Ectodermal cell (in vitro differentiated cells): ENCODE measurements at regions not wholly inside any gene's neighbourhood (a gene's known extent, or its start where the extent isn't known, plus 50 kb on each side); places are given as distances from the start of the nearest gene placed in this dataset.
"Not testable (repeated sequence)": the region's sequence is repeated elsewhere in the genome, so short reads cannot be mapped to it uniquely, and the experiment has no call there.

Experiments
- H3K27ac ChIP-seq: 2 replicates; pipeline ENCODE4 v1.7.0; 2013; ENCODE audit warnings: mild to moderate bottlenecking, low read depth, low read length; ENCODE audit not compliant: insufficient read depth, poor library complexity, severe bottlenecking
- H3K27me3 ChIP-seq: 2 replicates; pipeline ENCODE4 v1.7.0; 2013; ENCODE audit warnings: mild to moderate bottlenecking, low read length; ENCODE audit not compliant: insufficient read depth, control insufficient read depth, poor library complexity, severe bottlenecking
- H3K36me3 ChIP-seq: one replicate; pipeline ENCODE4 v1.7.0; 2013; ENCODE audit warnings: low read length; ENCODE audit not compliant: control insufficient read depth, insufficient read depth
- H3K4me1 ChIP-seq: one replicate; pipeline ENCODE4 v1.7.0; 2013; ENCODE audit warnings: low read length; ENCODE audit not compliant: control insufficient read depth, insufficient read depth
- H3K4me3 ChIP-seq: 2 replicates; pipeline ENCODE4 v1.7.0; 2013; ENCODE audit warnings: low read depth, low read length, control low read depth; ENCODE audit not compliant: insufficient read depth
- H3K9me3 ChIP-seq: 2 replicates; pipeline ENCODE4 v1.7.0; 2013; ENCODE audit warnings: mild to moderate bottlenecking, low read length, moderate library complexity; ENCODE audit not compliant: control insufficient read depth
- WGBS, 2 experiments: methylation state at CpG; one replicate each; pipeline ENCODE4 v1.1.7; 2013; ENCODE audit warnings: missing lambda C conversion rate in 2 of 2; 5-methylcytosine and 5-hydroxymethylcytosine counted together

DNA sequence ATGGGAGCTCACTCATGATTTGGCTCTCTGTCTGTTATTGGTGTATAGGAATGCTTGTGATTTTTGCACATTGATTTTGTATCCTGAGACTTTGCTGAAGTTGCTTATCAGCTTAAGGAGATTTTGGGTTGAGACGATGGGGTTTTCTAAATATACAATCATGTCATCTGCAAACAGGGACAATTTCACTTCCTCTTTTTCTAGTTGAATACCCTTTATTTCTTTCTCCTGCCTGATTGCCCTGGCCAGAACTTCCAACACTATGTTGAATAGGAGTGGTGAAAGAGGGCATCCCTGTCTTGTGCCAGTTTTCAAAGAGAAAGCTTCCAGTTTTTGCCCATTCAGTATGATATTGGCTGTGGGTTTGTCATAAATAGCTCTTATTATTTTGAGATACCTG lies 173.8 kb upstream of the ZNF521 start:
- H3K27ac ChIP-seq, H3K4me1 ChIP-seq, H3K4me3 ChIP-seq, H3K9me3 ChIP-seq, H3K27me3 ChIP-seq, H3K36me3 ChIP-seq: not testable (repeated sequence)
- no CpG with 5 or more reads among the region's 1 CpG for WGBS, 2 experiments

DNA sequence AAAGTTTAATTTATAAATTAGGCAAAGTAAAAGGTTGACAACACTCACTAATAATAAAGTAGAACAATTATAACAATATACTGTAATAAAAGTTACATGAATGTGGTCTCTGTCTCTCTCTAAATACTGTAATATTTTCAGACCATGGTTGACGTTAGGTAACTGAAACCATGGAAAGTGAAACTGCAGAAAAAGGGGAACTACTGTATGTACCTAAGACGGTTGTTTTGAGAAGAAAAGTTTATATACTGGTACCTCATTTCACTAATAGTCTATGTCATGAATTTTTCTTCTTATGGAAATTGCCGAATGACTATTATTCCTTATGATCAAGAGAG lies 166.7 kb upstream of the ZNF521 start:
- Histone ChIP-seq H3K9me3 (no peaks in the 10 kb centered on the region), H3K27me3 (no peaks in the 10 kb centered on the region), H3K36me3 (no peaks in the 10 kb centered on the region), H3K27ac (no peak overlapping the region), H3K4me1 (peaks cover 12% of the 10 kb centered on the region), H3K4me3 (no peak overlapping the region)
- WGBS, 2 experiments = 94 to 100% methylated on average over 1 to 3 of the region's 3 CpGs

DNA sequence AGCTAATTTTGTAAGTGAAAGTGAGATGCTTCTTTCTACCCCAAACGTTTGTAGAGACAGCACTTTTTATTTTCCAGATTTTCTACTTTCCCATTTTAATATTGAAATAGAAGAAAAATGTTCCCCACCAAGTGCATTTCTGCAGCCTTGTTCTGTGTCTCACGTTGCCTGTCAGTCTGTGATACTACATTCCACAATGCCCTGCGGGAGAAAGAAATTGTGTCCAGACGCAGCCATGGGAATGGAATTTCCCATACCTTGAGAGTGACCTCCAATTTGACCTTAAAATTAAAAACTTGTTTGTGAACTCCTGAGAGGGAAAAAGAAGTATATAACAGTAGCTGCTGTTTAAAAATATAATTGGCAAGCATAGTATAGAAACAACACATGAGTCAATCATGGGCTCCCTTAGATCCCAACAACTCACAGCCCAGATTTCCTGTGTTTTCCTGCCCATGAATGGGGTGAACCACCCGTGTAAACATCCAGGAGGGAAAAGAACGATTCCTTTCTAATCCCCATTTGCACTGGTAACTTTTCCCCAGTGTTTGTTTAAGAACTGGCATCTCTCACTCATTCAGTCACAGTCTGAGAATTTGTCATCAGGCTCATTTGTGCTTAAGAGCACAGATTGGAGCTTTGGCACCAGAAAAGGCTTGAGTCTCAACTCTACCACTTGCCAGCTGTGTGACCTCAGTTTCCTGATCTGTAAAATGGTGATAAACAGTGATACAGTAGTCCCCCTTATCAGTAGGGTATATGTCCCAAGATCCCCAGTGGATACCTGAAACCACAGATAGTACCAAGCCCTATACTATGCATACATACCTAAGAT lies 166.1 kb upstream of the ZNF521 start:
- Histone ChIP-seq H3K4me3 (no peak overlapping the region), H3K27ac (no peak overlapping the region), H3K36me3 (no peaks in the 10 kb centered on the region), H3K9me3 (no peaks in the 10 kb centered on the region), H3K4me1 (peaks cover 12% of the 10 kb centered on the region), H3K27me3 (no peaks in the 10 kb centered on the region)
- 73 to 79% methylated on average over 5 to 6 of the region's 6 CpGs for whole genome bisulfite sequencing, 2 experiments

DNA sequence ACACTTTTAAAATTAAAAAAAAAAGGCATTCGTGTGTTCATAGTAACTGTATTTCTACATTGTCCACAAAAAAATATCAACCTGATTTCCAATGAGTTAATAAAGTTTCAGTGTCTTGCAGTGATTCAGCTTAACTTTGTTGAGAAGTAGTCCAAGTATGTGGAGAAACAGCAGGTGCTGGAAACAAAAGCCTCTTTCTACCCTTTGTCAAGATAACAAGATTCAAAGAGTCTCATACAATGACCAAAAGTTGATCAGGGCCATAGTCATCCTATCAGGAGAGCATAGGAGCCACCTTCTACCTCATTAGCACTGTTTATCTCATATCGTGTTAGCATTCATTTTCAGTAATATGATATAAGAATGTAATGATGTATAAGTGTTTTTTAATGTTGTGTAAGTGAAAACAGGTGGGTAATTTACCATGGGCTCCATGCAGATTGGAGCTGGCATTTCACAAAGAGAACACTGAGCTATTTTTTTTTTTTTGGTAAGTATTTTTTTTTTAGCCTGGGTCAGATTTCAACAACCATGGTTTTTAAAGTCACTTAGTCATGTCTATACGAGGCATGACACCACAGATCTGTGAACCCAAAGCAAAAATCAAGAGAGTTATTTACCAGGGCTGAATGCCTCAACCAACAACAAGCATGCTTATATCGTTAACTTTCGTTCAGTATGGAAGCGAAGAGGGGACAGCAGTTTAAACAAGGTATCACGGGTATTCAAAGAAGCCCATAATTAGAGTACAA lies 165.0 kb upstream of the ZNF521 start:
- Histone ChIP-seq H3K9me3 (no peaks in the 10 kb centered on the region), H3K27me3 (no peaks in the 10 kb centered on the region), H3K4me3 (no peak overlapping the region), H3K27ac (peak overlapping the region; percentile 2), H3K36me3 (no peaks in the 10 kb centered on the region), H3K4me1 (peaks cover 12% of the 10 kb centered on the region)
- WGBS, 2 experiments = 90 to 92% methylated on average over 6 to 7 of the region's 7 CpGs

DNA sequence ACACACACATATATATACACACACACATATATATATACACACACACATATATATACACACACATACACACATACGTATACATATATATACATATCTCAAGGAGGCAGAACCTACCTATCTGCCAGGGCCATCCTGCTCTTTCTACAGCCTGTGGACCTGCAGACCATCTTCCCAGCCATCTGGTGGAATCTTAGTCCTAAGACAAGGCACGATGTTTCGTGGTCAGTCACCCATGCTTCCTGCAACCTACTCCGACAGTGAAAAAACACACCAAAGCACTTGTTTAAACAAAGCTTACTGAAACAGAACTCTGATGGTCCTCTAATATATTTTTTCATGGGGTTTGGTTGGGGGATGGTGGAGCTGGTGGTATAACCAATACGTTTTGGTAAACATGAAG lies 164.2 kb upstream of the ZNF521 start:
- Histone ChIP-seq H3K27me3 (no peaks in the 10 kb centered on the region), H3K27ac (no peak overlapping the region), H3K4me3 (no peak overlapping the region), H3K9me3 (no peaks in the 10 kb centered on the region), H3K4me1 (peaks cover 12% of the 10 kb centered on the region), H3K36me3 (no peaks in the 10 kb centered on the region)
- 72 to 75% methylated on average over 5 of the region's 5 CpGs for WGBS, 2 experiments

DNA sequence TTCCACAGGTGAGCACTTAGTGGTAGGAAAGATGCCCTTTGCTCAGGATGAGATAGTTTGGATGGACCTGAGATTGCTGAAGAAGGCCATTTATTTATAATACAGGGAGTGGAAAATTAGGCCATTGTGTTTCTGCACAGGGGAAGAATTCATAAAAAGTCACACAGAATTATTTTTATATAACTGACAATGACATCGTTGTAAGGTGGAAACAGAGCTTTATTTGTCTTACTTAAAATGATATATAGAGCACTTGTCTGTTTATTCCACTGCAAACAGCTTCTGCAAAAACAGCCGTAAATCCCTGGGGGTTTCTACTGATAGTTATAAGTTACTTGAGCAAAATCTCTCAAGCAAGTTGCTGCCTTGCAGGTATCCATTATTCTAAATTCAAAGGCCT lies 158.1 kb upstream of the ZNF521 start:
- 76% methylated on average over 2 of the region's 2 CpGs; no CpG with 5 or more reads in 1 of the 2 experiments for WGBS, 2 experiments
- Histone ChIP-seq H3K27ac (no peak overlapping the region), H3K4me1 (no peaks in the 10 kb centered on the region), H3K9me3 (no peaks in the 10 kb centered on the region), H3K36me3 (no peaks in the 10 kb centered on the region), H3K4me3 (no peak overlapping the region), H3K27me3 (no peaks in the 10 kb centered on the region)

DNA sequence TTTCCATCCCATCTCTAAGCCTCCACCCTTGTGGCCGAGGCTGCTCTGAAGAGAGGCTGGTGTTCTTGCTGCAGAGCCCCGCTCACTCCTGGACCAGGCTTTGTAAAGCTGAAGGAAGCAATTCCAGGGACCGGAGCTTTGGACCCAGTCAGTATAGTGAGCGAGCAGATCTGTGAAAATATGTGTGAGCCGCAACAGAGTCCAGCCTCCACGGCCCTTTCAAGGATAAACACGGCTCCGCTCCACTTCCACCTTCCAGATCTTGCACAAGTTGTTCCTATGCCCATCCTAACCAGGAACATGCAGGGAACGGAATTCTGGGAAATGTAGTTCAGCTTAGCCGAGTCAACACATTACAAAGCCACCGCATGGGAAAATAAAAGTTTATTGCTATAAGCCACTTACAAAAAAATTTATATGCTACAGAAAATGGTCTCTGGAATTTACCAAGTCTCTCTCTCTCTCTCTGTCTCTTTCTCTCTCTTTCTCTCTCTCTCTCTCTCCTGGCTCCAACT lies 151.7 kb upstream of the ZNF521 start:
- 29 to 32% methylated on average over 11 of the region's 11 CpGs for WGBS, 2 experiments
- no peaks in the 10 kb centered on the region for H3K4me1 ChIP-seq
- H3K9me3 ChIP-seq = no peaks in the 10 kb centered on the region
- H3K27ac ChIP-seq = no peak overlapping the region
- H3K4me3 ChIP-seq = peak overlapping the region; percentile 19
- H3K36me3 ChIP-seq = no peaks in the 10 kb centered on the region
- H3K27me3 ChIP-seq = no peaks in the 10 kb centered on the region

DNA sequence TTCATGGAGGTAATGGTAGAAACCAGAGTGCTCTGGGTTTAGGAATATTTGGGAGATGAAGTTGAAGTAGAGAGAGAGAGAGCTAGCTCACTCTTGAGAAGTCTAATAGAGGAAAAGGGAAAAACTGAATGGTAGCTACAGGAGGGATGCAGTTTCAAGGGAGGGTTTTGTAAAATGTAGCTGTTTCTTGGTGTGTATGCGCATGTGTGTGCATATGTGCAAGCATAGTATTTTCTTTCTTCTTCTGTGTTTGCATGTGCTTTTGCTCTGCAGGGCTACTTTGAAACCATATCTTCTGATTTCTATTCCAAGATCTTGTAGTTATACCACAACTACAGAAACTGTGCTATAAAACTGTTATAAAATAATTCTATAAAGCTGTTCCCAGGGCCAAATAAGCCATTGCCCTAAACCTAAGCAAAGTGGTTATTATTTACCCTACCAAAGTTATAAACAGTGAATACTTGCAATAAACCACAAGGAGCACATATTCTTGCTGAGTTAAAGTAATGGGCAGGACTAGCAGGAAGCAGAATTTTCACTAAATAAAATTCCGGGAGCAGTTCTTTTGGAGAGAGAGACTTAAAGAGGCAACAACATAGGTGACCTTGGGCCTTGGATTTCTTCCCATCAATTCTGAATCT lies 145.3 kb upstream of the ZNF521 start:
- Histone ChIP-seq H3K4me1 (no peaks in the 10 kb centered on the region), H3K36me3 (no peaks in the 10 kb centered on the region), H3K9me3 (no peaks in the 10 kb centered on the region), H3K4me3 (no peak overlapping the region), H3K27me3 (no peaks in the 10 kb centered on the region), H3K27ac (no peak overlapping the region)
- 94 to 100% methylated on average over 2 of the region's 2 CpGs for WGBS, 2 experiments

DNA sequence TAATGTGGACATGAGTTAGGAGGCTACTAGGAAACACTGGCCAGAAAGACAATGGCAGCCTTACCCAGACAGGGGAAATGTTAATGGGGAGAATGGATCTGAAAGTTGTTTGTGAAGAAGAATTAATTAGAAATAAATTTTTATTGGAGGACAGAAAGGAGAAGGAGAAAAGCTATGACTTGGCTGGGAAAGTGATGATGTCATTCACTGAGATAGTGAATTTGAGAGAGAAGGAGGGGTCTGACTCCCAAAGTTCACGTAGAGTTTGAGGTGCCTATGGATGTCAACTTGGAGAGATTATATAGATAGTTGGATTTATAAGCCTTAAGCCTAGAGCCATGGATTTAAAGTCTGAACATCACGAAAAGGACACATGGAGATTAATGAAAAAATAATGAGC lies 144.6 kb upstream of the ZNF521 start:
- Histone ChIP-seq H3K27me3 (no peaks in the 10 kb centered on the region), H3K27ac (no peak overlapping the region), H3K36me3 (no peaks in the 10 kb centered on the region), H3K4me3 (no peak overlapping the region), H3K9me3 (no peaks in the 10 kb centered on the region), H3K4me1 (no peaks in the 10 kb centered on the region)
- WGBS, 2 experiments = 46 to 48% methylated on average over 2 of the region's 2 CpGs

DNA sequence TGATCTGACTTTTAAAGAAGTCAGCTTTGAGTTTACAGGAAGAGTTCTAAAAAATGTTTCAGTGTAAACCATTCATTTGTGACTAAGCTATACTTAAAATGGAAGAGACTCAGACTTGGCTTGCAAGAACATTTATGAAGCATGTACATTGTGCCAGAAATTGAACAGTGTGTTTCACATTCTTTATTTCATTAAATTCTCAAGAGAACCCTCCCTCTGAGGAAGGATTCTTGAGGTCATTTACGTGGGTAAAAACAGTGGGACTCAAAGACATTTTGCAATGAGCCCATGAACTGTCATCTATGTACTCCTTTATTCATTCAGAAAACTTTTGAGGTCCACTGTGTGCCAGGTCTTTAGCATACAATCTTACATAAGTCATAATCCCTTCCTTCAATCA lies 143.6 kb upstream of the ZNF521 start:
- no peak overlapping the region for H3K4me3 ChIP-seq
- H3K4me1 ChIP-seq = no peaks in the 10 kb centered on the region
- H3K27me3 ChIP-seq = no peaks in the 10 kb centered on the region
- 83 to 97% methylated on average over 1 of the region's 1 CpG for WGBS, 2 experiments
- no peaks in the 10 kb centered on the region for H3K36me3 ChIP-seq
- H3K9me3 ChIP-seq = no peaks in the 10 kb centered on the region
- no peak overlapping the region for H3K27ac ChIP-seq
